ENCODE measurements at regions not wholly inside any gene's neighbourhood (a gene's known extent, or its start where the extent isn't known, plus 50 kb on each side); places are given as distances from the start of the nearest gene placed in this dataset.

DNA sequence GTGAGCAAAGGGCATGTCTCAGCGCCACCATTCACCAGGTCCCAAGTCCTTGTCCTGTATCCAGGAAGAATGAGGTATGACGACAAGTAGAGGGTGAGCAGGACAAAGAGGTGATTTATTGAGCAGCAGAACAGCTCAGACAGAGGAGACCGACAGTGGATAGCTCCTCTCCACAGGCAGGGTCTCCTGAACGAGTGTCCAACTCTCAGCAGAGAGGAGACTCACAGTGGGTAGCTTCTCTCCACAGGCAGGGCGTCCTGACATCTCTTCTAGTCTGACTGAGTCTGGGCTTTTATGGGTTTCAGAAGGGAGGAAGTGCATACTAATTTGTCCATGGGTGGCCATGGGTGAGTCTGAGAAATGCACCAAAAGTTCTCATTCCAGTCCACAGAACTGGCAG, 204.7 kb downstream of the ANKRD60 start:
- Histone ChIP-seq H3K36me3 (ENCODE audit: insufficient read depth, low read length) (no peaks in the 10 kb centered on the region), H3K9me2 (ENCODE audit: insufficient read depth, low read length) (no peaks in the 10 kb centered on the region), H3K4me1 (ENCODE audit: insufficient read depth, low read length, poor library complexity, severe bottlenecking) (no peaks in the 10 kb centered on the region), H4K20me1 (ENCODE audit: insufficient read depth, low read length) (no peaks in the 10 kb centered on the region), H3K9me3 (ENCODE audit: low read length) (no peaks in the 10 kb centered on the region), H2AFZ (ENCODE audit: low read length) (no peak overlapping the region), H3K79me2 (ENCODE audit: insufficient read depth, low read depth, low read length) (no peaks in the 10 kb centered on the region), H3K27ac (ENCODE audit: low read depth, low read length, poor library complexity, severe bottlenecking) (no peak overlapping the region), H3K4me3 (ENCODE audit: low read depth, low read length, poor library complexity, severe bottlenecking) (no peak overlapping the region), H3K4me2 (ENCODE audit: low read length) (no peak overlapping the region)
- intact Hi-C loops (cut with micrococcal nuclease; ENCODE audit: unreplicated experiment) = no loop called here
- ChIA-PET POLR2A (no interaction called here), CTCF (ENCODE audit: unreplicated experiment) (no interaction called here)
- BruUV-seq (replicated peaks) = no TSS peak
- no peak for DNase-seq (ENCODE audit: low spot score)
- TF ChIP-seq EZH2phosphoT487 (IDR thresholded peaks at IDR 0.05; ENCODE audit: borderline replicate concordance, low read depth, low read length) (no peak), CTCF (conservative IDR thresholded peaks at IDR 0.05; ENCODE audit: low read length) (no peak)

GRCh38 chr20:58023346-58023745, 205.1 kb downstream of the ANKRD60 start:
- TF ChIP-seq EZH2phosphoT487 (IDR thresholded peaks at IDR 0.05; ENCODE audit: borderline replicate concordance, low read depth, low read length) (no peak), CTCF (conservative IDR thresholded peaks at IDR 0.05; ENCODE audit: low read length) (no peak)
- intact Hi-C loops (cut with micrococcal nuclease; ENCODE audit: unreplicated experiment) = no loop called here
- Histone ChIP-seq H3K27ac (ENCODE audit: low read depth, low read length, poor library complexity, severe bottlenecking) (no peak overlapping the region), H4K20me1 (ENCODE audit: insufficient read depth, low read length) (no peaks in the 10 kb centered on the region), H3K4me1 (ENCODE audit: insufficient read depth, low read length, poor library complexity, severe bottlenecking) (no peaks in the 10 kb centered on the region), H3K4me3 (ENCODE audit: low read depth, low read length, poor library complexity, severe bottlenecking) (no peak overlapping the region), H3K9me3 (ENCODE audit: low read length) (no peaks in the 10 kb centered on the region), H3K79me2 (ENCODE audit: insufficient read depth, low read depth, low read length) (no peaks in the 10 kb centered on the region), H2AFZ (ENCODE audit: low read length) (no peak overlapping the region), H3K9me2 (ENCODE audit: insufficient read depth, low read length) (no peaks in the 10 kb centered on the region), H3K36me3 (ENCODE audit: insufficient read depth, low read length) (no peaks in the 10 kb centered on the region), H3K4me2 (ENCODE audit: low read length) (no peak overlapping the region)
- CTCF ChIA-PET (ENCODE audit: unreplicated experiment) = no interaction called here
- no peak for DNase-seq (ENCODE audit: low spot score)
- no TSS peak for BruUV-seq (replicated peaks)
- POLR2A ChIA-PET = no interaction called here

GRCh38 chr20:58022711-58023110, 205.7 kb downstream of the ANKRD60 start:
- intact Hi-C loops (cut with micrococcal nuclease; ENCODE audit: unreplicated experiment) = no loop called here
- Histone ChIP-seq H4K20me1 (ENCODE audit: insufficient read depth, low read length) (no peaks in the 10 kb centered on the region), H3K79me2 (ENCODE audit: insufficient read depth, low read depth, low read length) (no peaks in the 10 kb centered on the region), H3K36me3 (ENCODE audit: insufficient read depth, low read length) (no peaks in the 10 kb centered on the region), H3K4me3 (ENCODE audit: low read depth, low read length, poor library complexity, severe bottlenecking) (no peak overlapping the region), H3K27ac (ENCODE audit: low read depth, low read length, poor library complexity, severe bottlenecking) (no peak overlapping the region), H3K4me1 (ENCODE audit: insufficient read depth, low read length, poor library complexity, severe bottlenecking) (no peaks in the 10 kb centered on the region), H3K4me2 (ENCODE audit: low read length) (no peak overlapping the region), H2AFZ (ENCODE audit: low read length) (no peak overlapping the region), H3K9me3 (ENCODE audit: low read length) (no peaks in the 10 kb centered on the region), H3K9me2 (ENCODE audit: insufficient read depth, low read length) (no peaks in the 10 kb centered on the region)
- ChIA-PET POLR2A (no interaction called here), CTCF (ENCODE audit: unreplicated experiment) (no interaction called here)
- BruUV-seq (replicated peaks) = no TSS peak
- TF ChIP-seq CTCF (conservative IDR thresholded peaks at IDR 0.05; ENCODE audit: low read length) (no peak), EZH2phosphoT487 (IDR thresholded peaks at IDR 0.05; ENCODE audit: borderline replicate concordance, low read depth, low read length) (no peak)
- DNase-seq (ENCODE audit: low spot score) = no peak

All from OCI-LY7 (cell line).